Hematopoietic multipotent progenitor cell treated with erythropoietin and hydrocortisone succinate and interleukin-3 and kit ligand, for 8 days (in vitro differentiated cells): ENCODE measurements at regions not wholly inside any gene's neighbourhood (a gene's known extent, or its start where the extent isn't known, plus 50 kb on each side); places are given as distances from the start of the nearest gene placed in this dataset.

Source experiments
- DNase-seq: peaks from one replicate; pipeline ENCODE4 v3.0.0-alpha.2; 2015

GRCh38 chr10:93180482-93180931 lies 106.8 kb downstream of the CYP26A1 start:
- no peak for DNase-seq

- no peak for DNase-seq
Measured at GRCh38 chr10:93181271-93182048, 107.8 kb downstream of the CYP26A1 start.

GRCh38 chr10:93182049-93182327 lies 108.3 kb downstream of the CYP26A1 start:
- DNase-seq, result no peak

- DNase-seq, result no peak
Measured at GRCh38 chr10:93182790-93183189, 109.1 kb downstream of the CYP26A1 start.

GRCh38 chr10:93186653-93187052 lies 113.0 kb downstream of the CYP26A1 start:
- DNase-seq, result no peak

- DNase-seq, result no peak
Measured at GRCh38 chr10:93189944-93190343, 116.3 kb downstream of the CYP26A1 start.

- no peak for DNase-seq
Measured at GRCh38 chr10:93190372-93190771, 116.7 kb downstream of the CYP26A1 start.

GRCh38 chr10:93193906-93194305 lies 120.2 kb downstream of the CYP26A1 start:
- DNase-seq, result no peak

- no peak for DNase-seq
Measured at GRCh38 chr10:93198401-93199131, 124.9 kb downstream of the CYP26A1 start.

- peak; percentile 2 for DNase-seq
Measured at GRCh38 chr10:93199191-93199751, 125.6 kb downstream of the CYP26A1 start.

GRCh38 chr10:93204494-93205485 lies 131.1 kb downstream of the CYP26A1 start:
- no peak for DNase-seq

- DNase-seq, result no peak
Measured at GRCh38 chr10:93206652-93207051, 133.0 kb downstream of the CYP26A1 start.

- no peak for DNase-seq
Measured at GRCh38 chr10:93208717-93209464, 135.2 kb downstream of the CYP26A1 start.

GRCh38 chr10:93211991-93212390 lies 138.3 kb downstream of the CYP26A1 start:
- no peak for DNase-seq

- DNase-seq, result no peak
Measured at GRCh38 chr10:93215312-93215711, 141.6 kb downstream of the CYP26A1 start.

GRCh38 chr10:93216341-93216985 lies 142.8 kb downstream of the CYP26A1 start:
- DNase-seq, result no peak

GRCh38 chr10:93218386-93218785 lies 144.7 kb downstream of the CYP26A1 start:
- DNase-seq, result no peak

- no peak for DNase-seq
Measured at GRCh38 chr10:93219347-93219746, 145.7 kb downstream of the CYP26A1 start.

GRCh38 chr10:93220296-93221170 lies 146.8 kb downstream of the CYP26A1 start:
- DNase-seq, result no peak

GRCh38 chr10:93221171-93221496 lies 147.4 kb downstream of the CYP26A1 start:
- DNase-seq, result no peak

GRCh38 chr10:93221521-93221920 lies 147.8 kb downstream of the CYP26A1 start:
- no peak for DNase-seq
